Panc1 (cell line): ENCODE measurements at regions not wholly inside any gene's neighbourhood (a gene's known extent, or its start where the extent isn't known, plus 50 kb on each side); places are given as distances from the start of the nearest gene placed in this dataset.

Source experiments
- ATAC-seq: fragments of 200-7000 bp; cut with Tn5 transposase; 2 replicates; pipeline ENCODE4 v1.9.1; 2020; ENCODE audit warnings: mild to moderate bottlenecking, moderate library complexity
- BruUV-seq: library from RNA; stranded (reverse); fragments of 400-500 nt; replicated peaks from 2 replicates; lab custom pipeline; 2021; lab: Mats Ljungman, UMichigan
- CTCF ChIA-PET: fragments of 300-600 bp; sonication (Branson Sonifier 250); formaldehyde crosslinking; loops from one replicate; lab custom pipeline; 2022; ENCODE audit warnings: antibody characterized with exemption; lab: Charles Lee
- POLR2A ChIA-PET: fragments of 300-600 bp; sonication (Branson Sonifier 250); formaldehyde crosslinking; loops from one replicate; lab custom pipeline; 2022; ENCODE audit warnings: antibody characterized with exemption; lab: Charles Lee
- DNase-seq: peaks from one replicate; pipeline ENCODE4 v3.0.0-alpha.2; 2010; ENCODE audit warnings: low read depth, low spot score
- H3K27ac ChIP-seq: 2 replicates; pipeline ENCODE4 v1.5.1; 2011; ENCODE audit warnings: mild to moderate bottlenecking, low read length, inconsistent platforms
- H3K27me3 ChIP-seq: fragments of 200-500 bp; sonication (Bioruptor generic); 2 replicates; pipeline ENCODE4 v1.6.0; 2014; ENCODE audit warnings: low read length, inconsistent platforms; ENCODE audit not compliant: control insufficient read depth, insufficient read depth
- H3K36me3 ChIP-seq: fragments of 200-500 bp; sonication (Bioruptor generic); 2 replicates; pipeline ENCODE4 v1.5.1; 2014; ENCODE audit warnings: inconsistent platforms, mild to moderate bottlenecking, low read length, moderate library complexity; ENCODE audit not compliant: control insufficient read depth, insufficient read depth
- H3K4me1 ChIP-seq: 2 replicates; pipeline ENCODE4 v1.5.1; 2011; ENCODE audit warnings: inconsistent platforms, mild to moderate bottlenecking, low read length, moderate library complexity; ENCODE audit not compliant: control insufficient read depth, insufficient read depth
- H3K4me3 ChIP-seq, 2 experiments: 2 replicates each; pipeline ENCODE4 v1.5.1; 2011 to 2012; ENCODE audit warnings: low read depth in 2 of 2, low read length in 2 of 2, mild to moderate bottlenecking in 2 of 2, inconsistent platforms in 1 of 2, moderate library complexity in 1 of 2
- H3K9me3 ChIP-seq: fragments of 200-500 bp; sonication (Bioruptor generic); 2 replicates; pipeline ENCODE4 v1.5.1; 2014; ENCODE audit warnings: low read depth, mild to moderate bottlenecking, inconsistent platforms, low read length, moderate library complexity; ENCODE audit not compliant: control insufficient read depth, insufficient read depth
- CTCF ChIP-seq: fragments of 450-650 bp; IDR thresholded peaks from 2 replicates; pipeline ENCODE4 v1.5.1; 2017; ENCODE audit warnings: mild to moderate bottlenecking
- POLR2AphosphoS5 ChIP-seq: IDR thresholded peaks from 2 replicates; pipeline ENCODE4 v1.6.1; 2012; ENCODE audit warnings: mild to moderate bottlenecking, low read depth, low read length, moderate library complexity
- SIN3A ChIP-seq: IDR thresholded peaks from 2 replicates; pipeline ENCODE4 v1.6.1; 2012; ENCODE audit warnings: low read depth, mild to moderate bottlenecking, low read length, moderate library complexity, borderline replicate concordance; ENCODE audit not compliant: insufficient read depth
- TCF7L2 ChIP-seq: IDR thresholded peaks from 2 replicates; pipeline ENCODE4 v1.6.1; 2011; ENCODE audit warnings: mild to moderate bottlenecking, low read depth, low read length, inconsistent platforms
- in situ Hi-C: cut with HindIII; loops from 2 replicates; pipeline ENCODE4 v1.10.0; 2016; ENCODE audit warnings: low sequenced_read_pairs, low pct_unique_long_range_greater_than_20kb
- intact Hi-C: fragments of 100-400 bp; cut with micrococcal nuclease; formaldehyde crosslinking; loops from one replicate; pipeline ENCODE4 v1.10.0; 2022; ENCODE audit not compliant: unreplicated experiment
- TF ChIP-seq, protein P1 (sequence below), 2 experiments: IDR thresholded peaks; 2 replicates each; pipeline ENCODE4 v1.6.1; 2011 to 2012; ENCODE audit warnings: low read depth in 2 of 2, control low read depth in 1 of 2, low read length in 1 of 2, mild to moderate bottlenecking in 1 of 2, moderate library complexity in 1 of 2; ENCODE audit not compliant: insufficient read depth in 1 of 2

GRCh38 chr10:111543854-111544253, 467.0 kb downstream of the ADRA2A start:
- no peak for ATAC-seq
- TF ChIP-seq TCF7L2 = no peak
- no peak for TF ChIP-seq CTCF
- TF ChIP-seq, protein P1, sequence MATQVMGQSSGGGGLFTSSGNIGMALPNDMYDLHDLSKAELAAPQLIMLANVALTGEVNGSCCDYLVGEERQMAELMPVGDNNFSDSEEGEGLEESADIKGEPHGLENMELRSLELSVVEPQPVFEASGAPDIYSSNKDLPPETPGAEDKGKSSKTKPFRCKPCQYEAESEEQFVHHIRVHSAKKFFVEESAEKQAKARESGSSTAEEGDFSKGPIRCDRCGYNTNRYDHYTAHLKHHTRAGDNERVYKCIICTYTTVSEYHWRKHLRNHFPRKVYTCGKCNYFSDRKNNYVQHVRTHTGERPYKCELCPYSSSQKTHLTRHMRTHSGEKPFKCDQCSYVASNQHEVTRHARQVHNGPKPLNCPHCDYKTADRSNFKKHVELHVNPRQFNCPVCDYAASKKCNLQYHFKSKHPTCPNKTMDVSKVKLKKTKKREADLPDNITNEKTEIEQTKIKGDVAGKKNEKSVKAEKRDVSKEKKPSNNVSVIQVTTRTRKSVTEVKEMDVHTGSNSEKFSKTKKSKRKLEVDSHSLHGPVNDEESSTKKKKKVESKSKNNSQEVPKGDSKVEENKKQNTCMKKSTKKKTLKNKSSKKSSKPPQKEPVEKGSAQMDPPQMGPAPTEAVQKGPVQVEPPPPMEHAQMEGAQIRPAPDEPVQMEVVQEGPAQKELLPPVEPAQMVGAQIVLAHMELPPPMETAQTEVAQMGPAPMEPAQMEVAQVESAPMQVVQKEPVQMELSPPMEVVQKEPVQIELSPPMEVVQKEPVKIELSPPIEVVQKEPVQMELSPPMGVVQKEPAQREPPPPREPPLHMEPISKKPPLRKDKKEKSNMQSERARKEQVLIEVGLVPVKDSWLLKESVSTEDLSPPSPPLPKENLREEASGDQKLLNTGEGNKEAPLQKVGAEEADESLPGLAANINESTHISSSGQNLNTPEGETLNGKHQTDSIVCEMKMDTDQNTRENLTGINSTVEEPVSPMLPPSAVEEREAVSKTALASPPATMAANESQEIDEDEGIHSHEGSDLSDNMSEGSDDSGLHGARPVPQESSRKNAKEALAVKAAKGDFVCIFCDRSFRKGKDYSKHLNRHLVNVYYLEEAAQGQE (IDR thresholded peaks at IDR 0.05; ENCODE audit: insufficient read depth in 1 of 2, low read depth in 2 of 2, low read length in 1 of 2) = no peak
- no peak for TF ChIP-seq SIN3A
- no peak for TF ChIP-seq POLR2AphosphoS5
- ChIA-PET CTCF (no interaction called here), POLR2A (no interaction called here)
- no peak for DNase-seq
- Histone ChIP-seq H3K27ac (no peak overlapping the region), H3K4me3 (no peak overlapping the region), H3K4me1 (no peaks in the 10 kb centered on the region), H3K9me3 (no peaks in the 10 kb centered on the region), H3K27me3 (no peaks in the 10 kb centered on the region), H3K36me3 (no peaks in the 10 kb centered on the region)
- in situ Hi-C loops = no loop called here
- intact Hi-C loops = no loop called here
- no TSS peak for BruUV-seq

GRCh38 chr10:111545861-111546605, 469.2 kb downstream of the ADRA2A start:
- Histone ChIP-seq H3K9me3 (no peaks in the 10 kb centered on the region), H3K27ac (no peak overlapping the region), H3K27me3 (no peaks in the 10 kb centered on the region), H3K36me3 (no peaks in the 10 kb centered on the region), H3K4me3 (no peak overlapping the region), H3K4me1 (no peaks in the 10 kb centered on the region)
- no peak for TF ChIP-seq SIN3A
- TF ChIP-seq, protein P1 (IDR thresholded peaks at IDR 0.05; ENCODE audit: insufficient read depth in 1 of 2, low read depth in 2 of 2, low read length in 1 of 2) = no peak
- TF ChIP-seq CTCF = no peak
- ATAC-seq (no peak), DNase-seq (no peak)
- in situ Hi-C loops = no loop called here
- BruUV-seq = no TSS peak
- intact Hi-C loops = no loop called here
- ChIA-PET CTCF (interaction anchor here (0.6 kb wide), 1 partner anchor 842 kb away, joined by 8 read pairs; no protein-coding TSS in a partner anchor), POLR2A (no interaction called here)
